ENCODE measurements at regions not wholly inside any gene's neighbourhood (a gene's known extent, or its start where the extent isn't known, plus 50 kb on each side); places are given as distances from the start of the nearest gene placed in this dataset.
A peak's percentile ranks its signal among the peaks of the same experiment; 100 is the strongest.

GRCh38 chr2:198476007-198476406, 671.6 kb downstream of the PLCL1 start:
- Histone ChIP-seq H3K36me3 (ENCODE audit: control insufficient read depth, insufficient read depth, low read length) (no peaks in the 10 kb centered on the region), H3K4me3 (ENCODE audit: low read depth, low read length) (no peak overlapping the region), H3K27me3 (ENCODE audit: control insufficient read depth, insufficient read depth, low read length) (no peaks in the 10 kb centered on the region)
- ChIA-PET CTCF (interaction anchor here (1.1 kb wide), 1 partner anchor 10 kb away, joined by 3 read pairs; no protein-coding TSS in a partner anchor), POLR2A (interaction anchor here (0.6 kb wide), 1 partner anchor 1382 kb away, joined by 3 read pairs; no protein-coding TSS in a partner anchor)
- no peak for TF ChIP-seq CTCF (IDR thresholded peaks at IDR 0.05; ENCODE audit: insufficient read depth, low read depth, low read length)
- DNase-seq (ENCODE audit: low read depth) = no peak

- H3K27me3 ChIP-seq (ENCODE audit: control insufficient read depth, insufficient read depth, low read length) = no peaks in the 10 kb centered on the region
- DNase-seq (ENCODE audit: low read depth) = no peak
- no peaks in the 10 kb centered on the region for H3K36me3 ChIP-seq (ENCODE audit: control insufficient read depth, insufficient read depth, low read length)
- ChIA-PET POLR2A (no interaction called here), CTCF (interaction anchor here (0.6 kb wide), 1 partner anchor 10 kb away, joined by 3 read pairs; no protein-coding TSS in a partner anchor)
- no peak overlapping the region for H3K4me3 ChIP-seq (ENCODE audit: low read depth, low read length)
- peak; percentile 26; the same call in 1 of the 2 replicates for TF ChIP-seq CTCF (IDR thresholded peaks at IDR 0.05; ENCODE audit: insufficient read depth, low read depth, low read length)
Measured at GRCh38 chr2:198471291-198471690, 666.9 kb downstream of the PLCL1 start.

- ChIA-PET POLR2A (no interaction called here), CTCF (no interaction called here)
- no peak for TF ChIP-seq CTCF (IDR thresholded peaks at IDR 0.05; ENCODE audit: insufficient read depth, low read depth, low read length)
- DNase-seq (ENCODE audit: low read depth) = no peak
- H3K27me3 ChIP-seq (ENCODE audit: control insufficient read depth, insufficient read depth, low read length) = no peaks in the 10 kb centered on the region
- no peak overlapping the region for H3K4me3 ChIP-seq (ENCODE audit: low read depth, low read length)
- H3K36me3 ChIP-seq (ENCODE audit: control insufficient read depth, insufficient read depth, low read length) = no peaks in the 10 kb centered on the region
Measured at GRCh38 chr2:198468136-198468535, 663.7 kb downstream of the PLCL1 start.

DNA sequence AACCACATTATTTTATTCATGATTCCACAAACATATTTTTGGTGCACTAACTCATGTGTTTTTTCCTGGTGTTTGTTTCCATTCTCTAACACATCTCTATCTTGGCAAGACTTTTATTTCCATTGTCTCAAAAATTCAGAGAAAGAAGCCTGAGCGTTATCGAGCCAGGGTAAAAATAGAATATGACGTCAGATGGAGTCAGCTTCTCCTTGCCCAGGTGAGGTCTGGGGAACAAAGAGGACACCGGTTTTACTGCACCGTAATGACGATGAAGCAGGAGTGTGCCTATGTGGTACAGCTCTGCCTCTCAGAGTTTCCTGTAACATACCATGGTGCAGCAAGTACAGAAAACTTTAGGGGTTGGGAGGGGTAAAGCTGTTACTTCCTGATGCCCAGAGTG, 661.6 kb downstream of the PLCL1 start:
- DNase-seq (ENCODE audit: low read depth) = no peak
- ChIA-PET POLR2A (no interaction called here), CTCF (interaction anchor here (0.6 to 1.1 kb wide), 3 partner anchors 10 to 1023 kb away, joined by 3 read pairs; no protein-coding TSS in a partner anchor)
- no peak for TF ChIP-seq CTCF (IDR thresholded peaks at IDR 0.05; ENCODE audit: insufficient read depth, low read depth, low read length)
- Histone ChIP-seq H3K27me3 (ENCODE audit: control insufficient read depth, insufficient read depth, low read length) (no peaks in the 10 kb centered on the region), H3K36me3 (ENCODE audit: control insufficient read depth, insufficient read depth, low read length) (no peaks in the 10 kb centered on the region), H3K4me3 (ENCODE audit: low read depth, low read length) (no peak overlapping the region)

DNA sequence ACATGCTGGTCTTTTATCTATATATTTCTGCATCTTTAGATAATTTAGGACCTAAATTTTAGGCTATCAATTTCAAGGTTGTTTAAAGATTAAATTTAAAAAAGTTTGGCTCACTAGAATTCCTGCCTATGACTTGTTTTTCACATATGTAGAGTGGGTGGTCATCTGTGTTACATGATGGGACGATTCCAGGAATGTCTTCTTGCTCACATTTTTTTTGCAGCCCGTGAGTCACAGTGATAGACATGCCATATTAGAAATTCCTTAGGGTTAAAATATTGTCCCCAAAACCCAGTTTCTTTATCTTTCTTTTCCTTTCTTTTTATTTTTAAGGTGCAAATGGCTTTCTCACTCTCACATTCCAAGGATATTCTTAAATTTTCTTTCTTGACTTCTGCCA, 652.0 kb downstream of the PLCL1 start:
- Histone ChIP-seq H3K36me3 (ENCODE audit: control insufficient read depth, insufficient read depth, low read length) (no peaks in the 10 kb centered on the region), H3K4me3 (ENCODE audit: low read depth, low read length) (no peak overlapping the region), H3K27me3 (ENCODE audit: control insufficient read depth, insufficient read depth, low read length) (no peaks in the 10 kb centered on the region)
- TF ChIP-seq CTCF (IDR thresholded peaks at IDR 0.05; ENCODE audit: insufficient read depth, low read depth, low read length) = no peak
- ChIA-PET POLR2A (no interaction called here), CTCF (no interaction called here)
- DNase-seq (ENCODE audit: low read depth) = no peak
